ENCODE measurements at regions not wholly inside any gene's neighbourhood (a gene's known extent, or its start where the extent isn't known, plus 50 kb on each side); places are given as distances from the start of the nearest gene placed in this dataset.

DNA sequence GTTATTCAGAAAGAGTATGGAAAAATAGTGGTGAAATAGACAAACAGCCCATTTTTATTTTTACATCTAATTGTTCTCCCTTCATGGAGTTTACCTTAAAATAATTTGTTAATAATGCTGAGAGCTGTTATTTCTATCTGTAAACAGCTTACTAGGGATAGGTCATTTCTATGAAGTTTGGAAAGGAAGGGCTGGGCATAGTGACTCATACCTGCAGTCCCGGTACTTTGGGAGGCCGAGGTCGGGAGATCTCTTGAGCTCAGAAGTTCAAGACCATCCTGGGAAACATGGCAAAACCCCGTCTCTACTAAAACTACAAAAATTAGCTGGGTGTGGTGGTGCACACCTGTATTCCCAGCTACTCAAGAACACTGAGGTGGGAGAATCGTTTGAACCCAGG lies 624.3 kb upstream of the LMCD1 start:
- in situ Hi-C loops (cut with HindIII; ENCODE audit: low pct_unique_long_range_greater_than_20kb, low sequenced_read_pairs): no loop called here
- no peak for DNase-seq (ENCODE audit: low read depth)

DNA sequence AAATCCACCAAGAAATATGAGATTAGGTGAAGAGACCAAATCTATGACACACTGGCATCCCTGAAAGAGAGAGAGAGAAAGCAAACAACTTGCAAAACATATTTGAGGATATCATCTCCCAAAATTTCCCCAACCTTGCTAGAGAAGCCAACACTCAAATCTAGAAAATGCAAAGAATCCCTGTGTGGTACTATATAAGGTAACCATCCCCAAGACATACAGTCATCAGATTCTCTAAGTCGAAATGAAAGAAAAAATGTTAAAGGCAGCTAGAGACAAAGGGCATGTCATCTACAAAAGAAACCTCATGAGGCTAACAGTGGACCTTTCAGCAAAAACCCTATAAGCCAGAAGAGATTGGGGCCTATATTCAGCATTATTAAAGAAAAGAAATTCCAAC lies 622.1 kb upstream of the LMCD1 start:
- DNase-seq (ENCODE audit: low read depth): no peak
- in situ Hi-C loops (cut with HindIII; ENCODE audit: low pct_unique_long_range_greater_than_20kb, low sequenced_read_pairs): no loop called here

DNA sequence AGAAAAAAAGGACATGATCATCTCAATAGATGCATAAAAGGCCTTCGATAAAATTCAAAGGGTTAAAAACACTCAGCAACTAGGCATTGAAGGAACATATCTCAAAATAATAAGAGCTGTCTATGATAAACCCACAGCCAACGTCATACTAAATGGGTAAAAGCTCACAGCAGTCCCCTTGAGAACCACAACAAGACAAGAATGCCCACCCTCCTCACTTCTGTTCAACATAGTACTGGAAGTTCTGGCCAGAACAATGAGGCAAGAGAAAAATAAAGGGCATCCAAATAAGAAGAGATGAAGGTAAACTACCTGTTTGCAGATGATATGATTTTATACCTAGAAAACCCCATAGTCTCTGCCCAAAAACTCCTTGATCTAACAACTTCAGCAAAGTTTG lies 619.7 kb upstream of the LMCD1 start:
- in situ Hi-C loops (cut with HindIII; ENCODE audit: low pct_unique_long_range_greater_than_20kb, low sequenced_read_pairs): no loop called here
- no peak for DNase-seq (ENCODE audit: low read depth)

DNA sequence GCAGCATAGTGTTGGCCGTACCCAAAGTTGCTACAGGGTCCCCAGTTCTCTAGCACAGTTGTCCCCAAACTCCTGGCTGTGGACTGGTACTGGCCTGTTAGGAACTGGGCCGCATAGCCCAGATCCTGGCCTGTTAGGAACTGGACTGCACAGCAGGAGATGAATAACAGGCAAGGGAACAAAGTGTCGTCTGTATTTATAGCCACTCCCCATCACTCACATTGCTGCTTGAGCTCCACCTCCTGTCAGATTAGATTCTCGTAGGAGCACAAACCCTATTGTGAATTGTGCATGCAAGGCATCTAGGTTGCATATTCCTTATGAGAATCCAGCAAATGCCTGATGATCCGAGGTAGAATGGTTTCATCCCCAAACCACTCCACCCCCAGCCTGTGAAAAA lies 604.0 kb upstream of the LMCD1 start:
- DNase-seq (ENCODE audit: low read depth): no peak
- in situ Hi-C loops (cut with HindIII; ENCODE audit: low pct_unique_long_range_greater_than_20kb, low sequenced_read_pairs): no loop called here

DNA sequence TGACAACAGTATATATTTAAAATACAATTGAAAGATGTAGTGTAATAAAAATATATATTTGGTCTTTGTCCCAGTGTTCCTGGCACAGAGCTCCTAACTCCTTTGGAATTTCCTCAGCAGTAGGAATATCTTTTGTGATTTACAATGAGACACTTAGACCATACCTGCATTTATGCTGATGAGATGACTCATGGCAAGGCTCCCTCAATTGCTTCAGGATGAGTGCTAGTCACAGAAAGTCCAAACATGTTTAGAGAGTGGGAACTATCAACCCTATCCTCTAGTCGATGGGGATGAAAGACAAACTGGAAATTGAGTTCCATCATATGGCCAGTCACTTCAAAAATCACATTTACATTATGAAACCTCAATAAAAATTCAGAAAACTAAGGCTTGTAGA lies 588.3 kb upstream of the LMCD1 start:
- in situ Hi-C loops (cut with HindIII; ENCODE audit: low pct_unique_long_range_greater_than_20kb, low sequenced_read_pairs): no loop called here
- DNase-seq (ENCODE audit: low read depth): no peak

DNA sequence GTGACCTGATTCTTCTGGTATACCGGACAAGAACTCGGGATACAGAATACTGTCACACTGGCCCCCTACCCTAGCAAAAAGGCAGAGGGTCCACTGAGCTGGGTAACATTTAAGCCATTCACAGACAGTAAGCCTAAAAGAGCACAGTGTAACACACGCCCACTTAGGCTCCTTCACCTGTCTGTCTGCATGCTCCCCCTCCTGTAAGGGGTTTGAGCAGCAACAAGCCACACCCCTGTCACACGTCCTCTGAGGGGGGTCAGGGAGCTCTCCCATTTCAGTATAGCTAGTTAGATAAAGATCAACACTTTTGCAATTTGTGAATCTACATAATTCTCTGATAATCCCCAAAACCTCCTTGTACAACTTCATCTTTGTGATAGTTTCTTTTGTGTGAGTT lies 586.3 kb upstream of the LMCD1 start:
- in situ Hi-C loops (cut with HindIII; ENCODE audit: low pct_unique_long_range_greater_than_20kb, low sequenced_read_pairs): no loop called here
- DNase-seq (ENCODE audit: low read depth): no peak

DNA sequence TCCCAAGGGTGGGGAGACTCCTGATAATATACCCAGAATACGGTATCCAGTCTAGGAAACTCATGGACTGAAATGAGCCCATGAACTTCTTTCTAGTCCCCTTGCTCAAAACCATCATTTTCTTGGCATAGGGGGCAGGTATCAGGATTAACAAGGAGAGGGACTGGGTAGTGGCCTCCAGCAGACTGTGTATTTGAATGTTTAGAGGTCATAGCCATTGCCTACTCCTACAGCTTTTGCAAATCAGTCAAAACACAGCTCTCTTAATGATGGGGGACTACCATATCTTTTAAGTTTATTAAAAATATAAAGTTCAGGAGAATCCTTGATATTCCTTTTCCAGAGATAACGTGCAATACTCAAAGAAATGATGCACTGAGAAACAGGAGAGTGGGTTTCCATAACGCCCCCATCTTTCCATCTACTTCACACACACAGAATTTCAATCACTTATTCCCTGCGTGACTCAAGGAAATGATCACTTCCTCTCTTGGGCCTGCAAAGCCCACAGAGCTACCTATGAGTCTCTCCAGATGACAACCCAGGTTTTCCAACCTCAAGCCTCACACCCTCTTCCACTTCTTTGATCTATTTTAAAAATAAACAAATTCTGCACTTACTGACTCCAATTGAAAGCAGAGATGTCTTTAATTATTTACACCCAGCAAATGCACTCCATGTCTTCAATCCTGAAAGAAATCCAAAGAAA lies 584.0 kb upstream of the LMCD1 start:
- in situ Hi-C loops (cut with HindIII; ENCODE audit: low pct_unique_long_range_greater_than_20kb, low sequenced_read_pairs): no loop called here
- no peak for DNase-seq (ENCODE audit: low read depth)

DNA sequence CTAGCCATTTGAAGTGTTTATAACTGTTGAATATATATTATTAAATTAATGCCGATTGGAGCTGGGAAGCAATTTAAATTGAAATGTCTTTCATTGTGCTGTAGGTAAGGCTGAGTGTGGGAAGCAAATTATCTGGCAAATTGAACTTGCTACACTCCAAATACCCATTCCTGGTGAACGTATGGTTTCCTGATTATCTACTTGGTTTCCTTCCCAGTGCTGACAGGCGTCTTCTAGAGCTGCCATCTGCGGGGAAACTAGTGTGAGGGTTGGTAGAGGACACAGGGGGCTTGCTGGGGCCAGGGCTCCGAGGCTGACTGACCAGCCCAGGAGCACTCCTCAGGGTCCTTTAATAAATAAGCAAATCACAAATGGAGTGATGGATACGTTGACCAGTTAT lies 581.4 kb upstream of the LMCD1 start:
- in situ Hi-C loops (cut with HindIII; ENCODE audit: low pct_unique_long_range_greater_than_20kb, low sequenced_read_pairs): no loop called here
- DNase-seq (ENCODE audit: low read depth): no peak

DNA sequence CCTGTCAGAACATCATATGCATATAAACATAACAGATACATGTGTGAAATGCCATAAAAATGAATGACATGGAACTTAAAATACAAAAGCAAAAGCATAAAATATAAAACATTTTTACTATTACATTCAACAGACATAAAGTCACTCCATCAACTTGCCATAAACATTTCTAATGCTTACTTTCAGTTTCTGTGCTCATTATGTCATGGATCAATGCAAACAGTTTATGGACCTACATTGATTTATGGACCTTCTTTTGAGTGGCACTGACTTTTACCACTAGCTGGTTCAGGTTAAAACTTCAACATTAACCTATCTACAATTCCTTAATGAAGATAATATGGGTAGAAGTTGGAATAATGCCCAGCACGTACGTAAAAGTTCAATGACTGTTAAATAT lies 577.4 kb upstream of the LMCD1 start:
- no peak for DNase-seq (ENCODE audit: low read depth)
- in situ Hi-C loops (cut with HindIII; ENCODE audit: low pct_unique_long_range_greater_than_20kb, low sequenced_read_pairs): no loop called here

DNA sequence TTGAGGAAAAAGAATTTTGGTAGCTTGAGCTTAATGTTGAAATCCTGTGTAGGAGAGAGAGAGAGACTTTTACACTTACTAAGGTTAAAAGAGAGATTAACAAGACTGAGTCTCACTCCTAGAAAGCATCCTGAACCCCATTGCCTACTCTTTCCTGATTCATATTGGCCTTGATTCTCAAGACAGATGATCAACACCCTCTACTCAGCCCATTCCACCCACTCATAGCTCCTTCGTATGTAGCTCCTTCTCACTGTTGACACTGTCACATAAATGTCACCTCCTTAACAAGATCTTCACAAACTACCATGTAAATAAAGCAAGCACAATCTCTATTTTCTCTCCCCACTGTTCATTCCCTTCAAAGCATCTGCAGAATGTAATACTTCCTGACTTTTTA lies 574.6 kb upstream of the LMCD1 start:
- no peak for DNase-seq (ENCODE audit: low read depth)
- in situ Hi-C loops (cut with HindIII; ENCODE audit: low pct_unique_long_range_greater_than_20kb, low sequenced_read_pairs): no loop called here

DNA sequence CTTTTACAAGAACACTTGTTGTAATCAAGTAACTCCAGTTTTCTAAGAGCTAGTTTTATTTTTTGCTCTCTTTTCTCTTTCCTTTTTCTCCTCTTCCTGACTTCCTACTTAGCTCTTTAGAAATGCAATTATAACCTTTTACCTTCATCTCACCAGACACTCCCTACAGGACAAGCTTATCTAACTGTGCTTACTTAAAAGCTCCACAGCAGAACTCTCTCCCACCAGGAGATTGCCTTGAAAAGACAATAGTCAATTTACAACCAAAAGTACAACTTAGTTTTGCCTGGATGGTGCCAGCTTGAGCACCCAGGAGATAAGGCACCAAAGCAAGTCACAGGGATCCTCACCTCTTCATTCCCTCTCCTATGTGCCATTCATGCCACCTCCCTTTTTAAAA lies 573.8 kb upstream of the LMCD1 start:
- no peak for DNase-seq (ENCODE audit: low read depth)
- in situ Hi-C loops (cut with HindIII; ENCODE audit: low pct_unique_long_range_greater_than_20kb, low sequenced_read_pairs): no loop called here

DNA sequence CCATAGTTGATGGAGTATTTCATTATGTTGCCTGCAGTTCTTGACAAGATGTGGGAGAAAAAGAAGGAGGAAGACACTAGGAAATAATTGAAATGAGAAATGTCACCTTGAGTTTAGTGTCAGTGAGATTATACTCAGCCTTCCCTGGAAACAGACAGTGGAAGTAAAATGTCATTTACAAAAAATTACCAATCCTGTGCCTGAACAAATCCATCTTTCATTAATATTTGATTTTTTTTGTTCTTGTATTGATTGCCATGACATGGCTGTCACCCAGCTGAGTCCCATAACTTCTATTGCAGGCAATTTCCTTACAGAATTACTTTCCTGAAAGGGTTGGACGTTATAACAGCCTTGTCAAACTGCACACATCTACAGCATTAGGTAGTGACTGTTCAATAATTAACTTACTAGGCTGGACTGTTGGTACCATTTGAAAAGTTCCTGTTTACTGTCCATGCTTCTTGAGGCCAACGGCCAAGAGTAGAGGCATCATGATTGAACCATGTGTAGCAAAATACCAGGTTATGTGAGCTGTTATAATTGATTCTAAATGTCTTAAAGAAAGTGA lies 572.2 kb upstream of the LMCD1 start:
- in situ Hi-C loops (cut with HindIII; ENCODE audit: low pct_unique_long_range_greater_than_20kb, low sequenced_read_pairs): no loop called here
- DNase-seq (ENCODE audit: low read depth): no peak

DNA sequence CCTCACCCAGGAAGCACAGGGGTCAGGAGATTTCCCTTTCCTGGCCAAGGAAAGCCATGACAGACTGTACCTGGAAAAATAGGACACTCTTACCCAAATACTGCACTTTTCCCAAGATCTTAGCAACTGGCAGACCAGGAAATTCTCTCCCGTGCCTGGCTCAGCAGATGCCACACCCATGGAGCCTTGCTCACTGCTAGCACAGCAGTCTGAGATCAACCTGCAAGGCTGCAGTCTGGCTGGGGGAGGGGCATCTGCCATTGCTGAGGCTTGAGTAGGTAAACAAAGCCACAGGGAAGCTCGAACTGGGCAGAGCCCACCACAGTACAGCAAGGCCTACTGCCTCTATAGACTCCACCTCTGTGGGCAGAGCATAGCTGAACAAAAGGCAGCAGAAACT lies 567.3 kb upstream of the LMCD1 start:
- DNase-seq (ENCODE audit: low read depth): no peak
- in situ Hi-C loops (cut with HindIII; ENCODE audit: low pct_unique_long_range_greater_than_20kb, low sequenced_read_pairs): no loop called here

DNA sequence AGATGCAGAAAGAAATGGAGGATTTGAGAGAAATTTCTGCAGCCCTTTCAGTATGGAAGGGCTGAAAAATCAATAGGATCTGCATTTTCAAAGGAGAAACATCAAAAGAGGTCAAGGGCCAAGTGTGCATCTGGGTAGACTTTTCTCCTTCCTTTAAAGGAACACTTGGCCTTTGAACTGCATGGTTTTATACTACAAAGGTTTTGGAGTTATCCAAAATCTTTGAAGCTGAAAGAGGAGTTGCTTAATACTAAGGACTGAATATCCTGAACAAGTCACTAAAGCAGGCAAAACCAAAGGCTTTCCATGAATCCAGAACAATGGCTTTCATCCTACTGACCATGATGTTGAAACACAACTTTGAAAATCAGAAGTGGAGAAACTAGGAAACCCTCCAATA lies 553.7 kb upstream of the LMCD1 start:
- in situ Hi-C loops (cut with HindIII; ENCODE audit: low pct_unique_long_range_greater_than_20kb, low sequenced_read_pairs): no loop called here
- no peak for DNase-seq (ENCODE audit: low read depth)

DNA sequence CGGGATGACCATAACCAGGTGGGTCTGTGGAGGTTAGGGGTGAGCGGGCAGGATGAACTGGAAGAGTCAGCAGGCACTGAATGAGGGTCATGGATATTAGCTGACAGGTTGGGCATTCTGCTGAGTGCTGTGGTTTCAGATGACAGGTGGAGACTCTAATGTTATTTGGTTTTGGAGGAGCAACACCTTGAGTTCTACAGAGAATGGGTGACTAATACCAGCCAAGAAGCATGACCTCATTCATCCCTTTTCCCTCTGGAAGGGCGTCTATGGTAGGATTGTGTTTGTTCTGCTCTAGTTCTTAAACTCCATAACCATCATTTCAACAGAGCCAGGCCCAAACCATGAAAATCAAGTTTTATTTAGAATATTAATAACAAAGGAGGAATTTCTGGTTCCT lies 550.7 kb upstream of the LMCD1 start:
- in situ Hi-C loops (cut with HindIII; ENCODE audit: low pct_unique_long_range_greater_than_20kb, low sequenced_read_pairs): no loop called here
- no peak for DNase-seq (ENCODE audit: low read depth)

DNA sequence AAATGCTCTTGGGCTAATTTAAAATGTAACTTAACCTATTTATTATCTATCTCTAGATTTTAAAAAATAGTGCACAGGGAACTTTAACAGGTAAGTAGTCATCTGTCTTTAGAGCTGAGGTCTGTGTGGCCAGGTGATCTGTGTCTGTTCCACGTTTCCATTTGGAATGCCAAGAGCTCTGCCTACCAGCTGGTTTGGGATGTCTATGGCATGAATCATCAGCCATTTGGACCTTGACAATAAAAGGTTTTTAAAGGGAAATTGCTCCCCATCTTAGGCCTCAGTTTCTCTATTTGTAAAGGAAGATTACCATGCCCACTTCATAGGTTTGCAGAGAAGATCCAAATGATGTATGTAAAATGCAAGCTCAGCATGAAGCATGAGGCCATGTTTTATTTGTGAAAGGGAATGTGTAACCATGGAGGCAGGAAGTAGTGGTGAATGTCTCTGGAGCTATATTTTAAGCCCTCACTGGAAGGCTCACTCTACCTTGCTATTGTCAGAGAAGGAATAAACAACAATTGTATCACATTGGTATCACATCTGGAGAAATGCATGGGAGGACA lies 548.1 kb upstream of the LMCD1 start:
- in situ Hi-C loops (cut with HindIII; ENCODE audit: low pct_unique_long_range_greater_than_20kb, low sequenced_read_pairs): no loop called here
- DNase-seq (ENCODE audit: low read depth): no peak

DNA sequence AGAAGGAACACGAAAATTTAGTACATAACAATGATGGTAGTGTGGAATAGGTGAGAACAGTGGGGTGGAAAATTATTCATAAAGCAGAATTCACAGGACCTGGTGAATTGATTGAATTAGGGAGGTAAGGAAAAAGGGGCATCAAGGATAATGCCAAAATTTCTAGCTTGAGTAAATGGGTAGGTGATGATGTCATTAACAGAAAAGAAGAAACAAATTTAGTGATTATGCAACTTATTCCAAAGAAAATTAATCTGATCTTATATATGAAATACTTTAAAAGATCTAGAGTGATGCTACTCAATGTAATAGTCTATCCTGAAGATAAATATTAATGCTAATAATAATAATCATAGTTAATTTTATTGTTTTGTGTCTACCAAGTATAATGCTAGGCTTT lies 544.6 kb upstream of the LMCD1 start:
- no peak for DNase-seq (ENCODE audit: low read depth)
- in situ Hi-C loops (cut with HindIII; ENCODE audit: low pct_unique_long_range_greater_than_20kb, low sequenced_read_pairs): no loop called here

DNA sequence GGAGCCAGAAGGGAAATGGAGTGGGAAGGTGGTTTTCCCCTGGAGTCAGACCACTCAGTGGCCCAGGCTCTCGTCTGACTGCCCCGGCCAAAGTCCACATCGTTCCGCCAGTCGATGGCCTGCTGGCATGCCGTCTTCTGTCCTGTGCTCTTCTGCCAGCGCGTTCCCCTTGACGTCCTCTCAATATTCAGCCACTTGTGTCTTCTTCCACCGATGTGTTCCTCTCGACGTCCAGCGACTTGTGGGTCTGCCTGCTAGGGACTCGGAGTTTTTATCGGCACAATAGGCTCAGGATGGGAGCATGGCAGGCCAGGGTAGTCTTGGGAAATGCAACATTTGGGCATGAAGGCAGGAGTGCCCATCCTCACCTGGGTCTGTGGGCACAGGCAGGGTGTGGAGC lies 542.5 kb upstream of the LMCD1 start:
- no peak for DNase-seq (ENCODE audit: low read depth)
- in situ Hi-C loops (cut with HindIII; ENCODE audit: low pct_unique_long_range_greater_than_20kb, low sequenced_read_pairs): no loop called here

DNA sequence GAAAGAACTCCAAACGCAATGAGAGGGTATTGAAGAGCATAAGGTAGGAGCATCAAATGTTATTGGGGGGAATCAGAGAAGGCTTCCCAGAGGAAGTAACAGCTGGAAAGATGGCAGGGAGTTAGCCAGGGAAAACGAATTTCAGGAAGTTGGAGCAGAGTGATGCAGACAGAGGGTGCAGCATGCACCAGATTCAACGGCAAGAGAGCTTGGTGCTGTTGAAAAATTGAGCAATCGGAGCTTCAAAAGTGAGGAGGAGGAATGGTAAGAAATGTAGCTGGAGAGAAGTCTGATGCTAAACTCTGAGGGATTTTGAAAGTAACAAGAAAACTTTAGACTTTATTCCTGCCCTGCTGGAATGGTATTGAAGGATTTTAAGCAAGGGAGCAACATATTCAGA lies 541.0 kb upstream of the LMCD1 start:
- in situ Hi-C loops (cut with HindIII; ENCODE audit: low pct_unique_long_range_greater_than_20kb, low sequenced_read_pairs): no loop called here

DNA sequence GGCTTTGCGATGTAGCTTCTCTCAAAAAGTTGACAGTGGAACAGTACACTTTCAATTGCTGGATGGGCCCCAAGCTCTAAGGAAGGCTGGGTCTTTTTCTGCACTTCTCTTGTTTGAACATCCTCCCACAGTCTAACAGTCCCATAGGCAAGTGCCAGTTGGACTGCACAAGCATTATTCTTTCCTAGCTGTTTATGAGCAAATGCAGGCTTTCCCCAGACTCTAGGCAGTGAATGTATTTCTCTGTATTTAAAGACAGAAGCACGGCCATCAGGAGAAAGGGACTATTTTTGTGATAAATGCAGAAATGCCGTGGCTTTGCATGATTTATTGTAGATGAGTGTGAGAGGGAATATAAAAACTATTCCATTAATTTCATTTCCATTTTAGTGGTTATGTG lies 539.3 kb upstream of the LMCD1 start:
- DNase-seq (ENCODE audit: low read depth): no peak
- in situ Hi-C loops (cut with HindIII; ENCODE audit: low pct_unique_long_range_greater_than_20kb, low sequenced_read_pairs): no loop called here

More for the DNA sequence above, 541.0 kb upstream of the LMCD1 start:
- DNase-seq (ENCODE audit: low read depth): no peak

Data from Caki2 (cell line).